Heart right ventricle (tissue), 16 donors: ENCODE measurements at regions not wholly inside any gene's neighbourhood (a gene's known extent, or its start where the extent isn't known, plus 50 kb on each side); places are given as distances from the start of the nearest gene placed in this dataset.
A peak's percentile ranks its signal among the peaks of the same experiment; 100 is the strongest.
"Not testable (repeated sequence)": the region's sequence is repeated elsewhere in the genome, so short reads cannot be mapped to it uniquely, and the experiment has no call there.

Source experiments
- ATAC-seq, 8 donors: fragments of 200-7000 bp; cut with Tn5 transposase; one replicate each; pipeline ENCODE4 v1.9.1; 2020; ENCODE audit warnings: mild to moderate bottlenecking in 8 of 8, moderate library complexity in 8 of 8, moderate number of reproducible peaks in 1 of 8
- DNase-seq, 2 donors: peaks; one replicate each; pipeline ENCODE4 v3.0.0-alpha.2; 2020
- H3K27ac ChIP-seq, 10 donors: fragments of 200-600 bp; sonication (generic) in 2 of 10; one replicate each; pipeline versions ENCODE4 v1.5.0 to v1.8.0; 2020 to 2022; ENCODE audit warnings: mild to moderate bottlenecking in 3 of 10
- H3K27me3 ChIP-seq, 7 donors: fragments of 200-600 bp; one replicate each; pipeline ENCODE4 v1.8.0; 2021 to 2022; ENCODE audit warnings: mild to moderate bottlenecking in 2 of 7
- H3K36me3 ChIP-seq, 9 donors: fragments of 200-600 bp; sonication (generic) in 1 of 9; one replicate each; pipeline versions ENCODE4 v1.5.0 to v1.8.0; 2020 to 2022; ENCODE audit warnings: mild to moderate bottlenecking in 2 of 9
- H3K4me1 ChIP-seq, 9 donors: fragments of 200-600 bp; sonication (generic) in 1 of 9; one replicate each; pipeline versions ENCODE4 v1.5.0 to v1.8.0; 2020 to 2022; ENCODE audit warnings: mild to moderate bottlenecking in 4 of 9
- H3K4me3 ChIP-seq, 10 donors: fragments of 200-600 bp; sonication (generic) in 2 of 10; one replicate each; pipeline versions ENCODE4 v1.5.0 to v1.8.0; 2020 to 2022; ENCODE audit warnings: mild to moderate bottlenecking in 7 of 10, moderate library complexity in 2 of 10
- H3K9me3 ChIP-seq, 11 donors: fragments of 200-600 bp in 10 of 11; sonication (generic) in 2 of 11; one replicate each; pipeline versions ENCODE4 v1.5.0 to v1.8.0; 2013 to 2022; ENCODE audit warnings: mild to moderate bottlenecking in 2 of 11, control low read depth in 1 of 11, moderate library complexity in 1 of 11
- WGBS, 2 donors: extraction: QIAGEN DNeasy Blood & Tissue Kit; methylation state at CpG; one replicate each; pipeline ENCODE4 v1.1.7; 2013; ENCODE audit warnings: inconsistent platforms in 1 of 2; 5-methylcytosine and 5-hydroxymethylcytosine counted together
- intact Hi-C, 10 donors: fragments of 100-400 bp; cut with DNase I; formaldehyde crosslinking; loops; one replicate each; pipeline versions ENCODE4 v1.11.1 to v1.14.2; 2022
- TF ChIP-seq, protein P1 (sequence below), 9 donors: fragments of 200-600 bp; sonication (generic) in 2 of 9; IDR thresholded peaks; one replicate each; pipeline versions ENCODE4 v1.5.0 to v1.8.0; 2021 to 2022; ENCODE audit warnings: antibody characterized with exemption in 9 of 9, mild to moderate bottlenecking in 5 of 9, moderate library complexity in 1 of 9
- donor health status: Arrhythmogenic right ventricular cardiomyopathy.
- donor health status: ischemic (EF 13 %, LVEDD 7.1; RV severe dilation, severe dysfunction).
- donor health status: healthy with polysubstance abuse.
- donor health status: DM: no; HTN: yes; CAD: no.
- donor health status: DM: no; HTN: no; CAD: no.
- donor health status: ischemic (EF 25% LVEDD 6.9; RV normal size, moderate dysfunction).
- donor health status: ischemic (EF 25% LVEDD 5.7; RV mildly dilated, moderate dysfunction).
- donor health status: healthy.
- donor health status: DM: yes; HTN: yes; CAD: no.
- donor health status: Ischemic cardiomyopathy.
- donor health status: ischemic (EF 35%, LVEDD 5.7; RV mildly dilated, moderate dysfunction).
- donor health status: nonischemic (EF 11% LVEDD 7.7; RV severe dilation, severe dysfunction).
- donor health status: DM: yes; HTN: yes; CAD: no.
- donor health status: PGD.
- donor health status: ischemic (EF 29% LVEDD 5.4; RV normal size, mild dysfunction).
- donor health status: nonischemic (EF 23%, LVEDD 6.1; RV moderate dilation, normal function).

GRCh38 chr17:27207073-27207513 lies 86.8 kb upstream of the WSB1 start:
- Histone ChIP-seq H3K27ac (peak overlapping the region in 1 of 10 donors; percentile 32), H3K27me3 (peaks cover 0 to 12% (median 0%) of the 10 kb centered on the region in 7 donors), H3K4me1 (peaks cover 0 to 17% (median 0%) of the 10 kb centered on the region in 9 donors), H3K4me3 (no peak overlapping the region), H3K36me3 (no peaks in the 10 kb centered on the region), H3K9me3 (peaks cover 0 to 7% (median 0%) of the 10 kb centered on the region in 11 donors)
- intact Hi-C loops: no loop called here
- WGBS, 2 donors: 45 to 47% methylated on average over 3 of the region's 3 CpGs
- DNase-seq (no peak), ATAC-seq (no peak)
- TF ChIP-seq, protein P1, sequence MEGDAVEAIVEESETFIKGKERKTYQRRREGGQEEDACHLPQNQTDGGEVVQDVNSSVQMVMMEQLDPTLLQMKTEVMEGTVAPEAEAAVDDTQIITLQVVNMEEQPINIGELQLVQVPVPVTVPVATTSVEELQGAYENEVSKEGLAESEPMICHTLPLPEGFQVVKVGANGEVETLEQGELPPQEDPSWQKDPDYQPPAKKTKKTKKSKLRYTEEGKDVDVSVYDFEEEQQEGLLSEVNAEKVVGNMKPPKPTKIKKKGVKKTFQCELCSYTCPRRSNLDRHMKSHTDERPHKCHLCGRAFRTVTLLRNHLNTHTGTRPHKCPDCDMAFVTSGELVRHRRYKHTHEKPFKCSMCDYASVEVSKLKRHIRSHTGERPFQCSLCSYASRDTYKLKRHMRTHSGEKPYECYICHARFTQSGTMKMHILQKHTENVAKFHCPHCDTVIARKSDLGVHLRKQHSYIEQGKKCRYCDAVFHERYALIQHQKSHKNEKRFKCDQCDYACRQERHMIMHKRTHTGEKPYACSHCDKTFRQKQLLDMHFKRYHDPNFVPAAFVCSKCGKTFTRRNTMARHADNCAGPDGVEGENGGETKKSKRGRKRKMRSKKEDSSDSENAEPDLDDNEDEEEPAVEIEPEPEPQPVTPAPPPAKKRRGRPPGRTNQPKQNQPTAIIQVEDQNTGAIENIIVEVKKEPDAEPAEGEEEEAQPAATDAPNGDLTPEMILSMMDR (IDR thresholded peaks at IDR 0.05): no peak

DNA sequence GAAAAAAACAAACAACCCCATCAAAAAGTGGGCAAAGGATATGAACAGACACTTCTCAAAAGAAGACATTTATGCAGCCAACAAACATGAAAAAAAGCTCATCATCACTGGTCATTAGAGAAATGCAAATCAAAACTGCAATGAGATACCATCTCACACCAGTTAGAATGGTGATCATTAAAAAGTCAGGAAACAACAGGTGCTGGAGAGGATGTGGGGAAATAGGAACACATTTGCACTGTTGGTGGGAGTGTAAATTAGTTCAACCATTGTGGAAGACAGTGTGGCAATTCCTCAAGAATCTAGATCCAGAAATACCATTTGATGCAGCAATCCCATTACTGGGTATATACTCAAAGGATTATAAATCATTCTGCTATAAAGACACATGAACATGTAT lies 85.5 kb upstream of the WSB1 start:
- H3K9me3 ChIP-seq, intact Hi-C loops, ATAC-seq, DNase-seq, H3K36me3 ChIP-seq, H3K4me3 ChIP-seq, H3K27ac ChIP-seq: not testable (repeated sequence)
- peaks cover 0 to 12% (median 0%) of the 10 kb centered on the region in 7 donors for H3K27me3 ChIP-seq
- H3K4me1 ChIP-seq: peaks cover 0 to 17% (median 0%) of the 10 kb centered on the region in 9 donors

DNA sequence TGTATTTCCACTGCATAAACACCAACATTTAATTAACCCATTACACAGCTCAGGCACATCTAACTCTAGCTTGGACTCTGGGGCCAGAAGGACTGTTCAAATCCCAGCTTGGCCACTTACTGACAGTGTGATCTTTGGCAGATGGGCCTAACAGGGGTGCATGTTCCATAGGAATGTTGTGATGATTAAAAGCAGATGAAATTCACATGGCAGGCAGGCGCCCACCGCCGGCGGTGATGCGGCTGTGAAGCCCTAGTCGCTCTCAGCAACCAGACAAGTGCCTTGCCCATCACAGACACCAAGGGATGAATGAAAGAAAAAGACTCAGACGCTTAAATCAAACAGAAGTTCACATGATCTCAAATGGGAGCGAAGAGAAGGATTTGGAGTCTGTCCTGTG lies 84.6 kb upstream of the WSB1 start:
- TF ChIP-seq, protein P1 (IDR thresholded peaks at IDR 0.05): no peak
- ATAC-seq (no peak), DNase-seq (no peak)
- H3K4me3 ChIP-seq: no peak overlapping the region
- H3K27ac ChIP-seq: no peak overlapping the region
- H3K36me3 ChIP-seq: no peaks in the 10 kb centered on the region
- peaks cover 0 to 17% (median 0%) of the 10 kb centered on the region in 9 donors for H3K4me1 ChIP-seq
- H3K27me3 ChIP-seq: peaks cover 0 to 10% (median 0%) of the 10 kb centered on the region in 7 donors
- intact Hi-C loops: no loop called here
- peaks cover 0 to 9% (median 0%) of the 10 kb centered on the region in 11 donors for H3K9me3 ChIP-seq
- WGBS, 2 donors: 64 to 80% methylated on average over 7 of the region's 8 CpGs

DNA sequence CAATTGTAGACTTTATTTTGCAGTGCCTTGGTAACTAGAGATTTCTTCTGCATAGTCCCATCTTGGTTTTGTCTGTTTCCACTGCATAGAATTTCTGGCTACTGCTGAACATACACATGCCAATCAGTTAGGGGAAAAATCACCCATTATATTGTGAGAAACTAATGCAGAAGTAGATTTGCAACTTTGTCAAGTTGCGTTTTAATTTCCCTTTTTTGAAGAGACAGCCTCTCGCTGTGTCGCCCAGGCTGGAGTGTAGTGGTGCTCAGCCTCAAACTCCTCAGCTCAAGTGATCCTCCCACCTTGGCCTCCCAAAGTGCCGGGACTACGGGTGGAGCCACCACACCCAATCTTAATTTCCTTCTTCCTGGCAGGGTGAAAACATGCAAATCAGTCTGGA lies 83.1 kb upstream of the WSB1 start:
- not testable (repeated sequence) for H3K27me3 ChIP-seq, H3K4me3 ChIP-seq, H3K27ac ChIP-seq, H3K36me3 ChIP-seq, DNase-seq, ATAC-seq
- intact Hi-C loops: loop anchor here in 1 of 10 donors (10.0 kb wide), 1 partner anchor 64 kb away; no protein-coding TSS in a partner anchor
- WGBS, 2 donors: 72 to 82% methylated on average over 1 of the region's 5 CpGs
- Histone ChIP-seq H3K4me1 (peaks cover 0 to 17% (median 0%) of the 10 kb centered on the region in 9 donors), H3K9me3 (peaks cover 0 to 17% (median 0%) of the 10 kb centered on the region in 11 donors)

DNA sequence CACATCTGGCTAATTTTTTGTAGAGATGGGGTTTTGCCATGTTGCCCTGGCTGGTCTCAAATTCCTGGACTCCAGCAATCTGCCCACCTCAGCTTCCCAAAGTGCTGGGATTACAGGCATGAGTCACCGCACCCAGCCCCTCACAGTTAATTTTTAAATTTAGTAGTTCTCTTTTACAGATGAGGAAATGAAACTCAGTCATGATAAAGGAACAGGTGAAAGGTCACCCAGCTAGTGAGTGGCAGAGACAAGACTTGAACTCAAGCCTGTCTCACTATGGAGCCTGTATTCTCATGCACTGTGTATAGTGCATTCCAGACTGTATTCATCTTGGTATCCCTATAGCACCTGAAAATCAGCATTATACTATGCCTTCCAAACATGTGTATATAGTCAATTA lies 77.1 kb upstream of the WSB1 start:
- Histone ChIP-seq H3K4me1 (peaks cover 0 to 15% (median 0%) of the 10 kb centered on the region in 9 donors), H3K27me3 (peaks cover 0 to 2% (median 0%) of the 10 kb centered on the region in 7 donors), H3K27ac (no peak overlapping the region), H3K9me3 (peaks cover 0 to 13% (median 0%) of the 10 kb centered on the region in 11 donors), H3K4me3 (no peak overlapping the region), H3K36me3 (no peaks in the 10 kb centered on the region)
- TF ChIP-seq, protein P1 (IDR thresholded peaks at IDR 0.05): no peak
- intact Hi-C loops: loop anchor here in 1 of 10 donors (10.0 kb wide), 1 partner anchor 58 kb away; no protein-coding TSS in a partner anchor
- DNase-seq (no peak), ATAC-seq (no peak)
- WGBS, 2 donors: 85 to 90% methylated on average over 1 of the region's 1 CpG
